ENCODE measurements at regions not wholly inside any gene's neighbourhood (a gene's known extent, or its start where the extent isn't known, plus 50 kb on each side); places are given as distances from the start of the nearest gene placed in this dataset.

- TF ChIP-seq POLR2AphosphoS5 (IDR thresholded peaks at IDR 0.05) (no peak), CTCF (IDR thresholded peaks at IDR 0.05) (no peak), EP300 (IDR thresholded peaks at IDR 0.05) (no peak), POLR2A (IDR thresholded peaks at IDR 0.05) (no peak)
These were observed 78.2 kb upstream of the NR4A3 start for GRCh38 chr9:99743455-99743854.
